MCF 10A (cell line): ENCODE measurements at regions not wholly inside any gene's neighbourhood (a gene's known extent, or its start where the extent isn't known, plus 50 kb on each side); places are given as distances from the start of the nearest gene placed in this dataset.

Experiments used
- BruUV-seq: library from RNA; stranded (reverse); fragments of 400-500 nt; replicated peaks from 2 replicates; lab custom pipeline; 2021; lab: Mats Ljungman, UMichigan
- CTCF ChIA-PET: fragments of 300-600 bp; sonication (Branson Sonifier 250); formaldehyde crosslinking; extraction: SDS; loops from one replicate; lab custom pipeline; 2021; ENCODE audit warnings: antibody characterized with exemption, inconsistent platforms; lab: Yijun Ruan, JAX
- POLR2A ChIA-PET: fragments of 300-600, 350-650 bp; sonication (Branson Sonifier 250); formaldehyde crosslinking; extraction: SDS; loops from one replicate; lab custom pipeline; 2020; ENCODE audit warnings: antibody characterized with exemption, inconsistent platforms; lab: Yijun Ruan, JAX
- DNase-seq: peaks from one replicate; pipeline ENCODE4 v3.0.0-alpha.2; 2018; ENCODE audit not compliant: unreplicated experiment
- H3K27ac Mint-ChIP-seq: one replicate; pipeline ENCODE4 v1.8.0; 2022; ENCODE audit warnings: mild to moderate bottlenecking, low read depth, mixed read lengths; ENCODE audit not compliant: unreplicated experiment
- H3K27me3 Mint-ChIP-seq: one replicate; pipeline ENCODE4 v1.8.0; 2022; ENCODE audit warnings: mixed read lengths; ENCODE audit not compliant: insufficient read depth, unreplicated experiment
- H3K36me3 Mint-ChIP-seq: one replicate; pipeline ENCODE4 v1.8.0; 2022; ENCODE audit warnings: mild to moderate bottlenecking, moderate library complexity, mixed read lengths; ENCODE audit not compliant: insufficient read depth, unreplicated experiment
- H3K4me1 Mint-ChIP-seq: one replicate; pipeline ENCODE4 v1.8.0; 2022; ENCODE audit warnings: mixed read lengths; ENCODE audit not compliant: insufficient read depth, unreplicated experiment
- H3K4me3 Mint-ChIP-seq: one replicate; pipeline ENCODE4 v1.8.0; 2022; ENCODE audit warnings: mild to moderate bottlenecking, moderate library complexity, mixed read lengths; ENCODE audit not compliant: unreplicated experiment
- H3K9me3 Mint-ChIP-seq: one replicate; pipeline ENCODE4 v1.8.0; 2022; ENCODE audit warnings: mixed read lengths; ENCODE audit not compliant: unreplicated experiment
- CTCF ChIP-seq: fragments of 200-600 bp; IDR thresholded peaks from one replicate; pipeline ENCODE4 v1.8.0; 2022; ENCODE audit warnings: antibody characterized with exemption, mild to moderate bottlenecking; ENCODE audit not compliant: unreplicated experiment
- intact Hi-C: fragments of 100-400 bp; cut with micrococcal nuclease; formaldehyde crosslinking; loops from 2 replicates; pipeline ENCODE4 v1.14.1; 2022

- Mint-ChIP-seq H3K36me3 (no peaks in the 10 kb centered on the region), H3K4me3 (peak overlapping the region; percentile 14), H3K27ac (peak overlapping the region; percentile 90), H3K9me3 (peaks cover 8% of the 10 kb centered on the region), H3K27me3 (no peaks in the 10 kb centered on the region), H3K4me1 (peaks cover 19% of the 10 kb centered on the region)
- intact Hi-C loops, result loop anchor here (2.0 to 5.0 kb wide), 2 partner anchors 33 to 46 kb away; no protein-coding TSS in a partner anchor
- peak; percentile 42 for DNase-seq
- POLR2A ChIA-PET, result interaction anchor here (0.7 to 4.6 kb wide), 30 partner anchors 12 to 194 kb away, joined by 3 to 177 read pairs (median 6); partner anchors contain the start of genes CFAP61, CRNKL1 and NAA20
- no peak for TF ChIP-seq CTCF
- no TSS peak for BruUV-seq
- CTCF ChIA-PET, result interaction anchor here (1.1 to 4.1 kb wide), 9 partner anchors 11 to 239 kb away, joined by 3 to 26 read pairs (median 6); no protein-coding TSS in a partner anchor
These were observed 88.2 kb upstream of the NAA20 start for GRCh38 chr20:19929012-19929360.

- no peaks in the 10 kb centered on the region for H3K36me3 Mint-ChIP-seq
- no peak overlapping the region for H3K4me3 Mint-ChIP-seq
- no peak for DNase-seq
- POLR2A ChIA-PET, result interaction anchor here (0.5 to 4.6 kb wide), 19 partner anchors 14 to 237 kb away, joined by 3 to 177 read pairs (median 11); partner anchors contain the start of gene NAA20
- TF ChIP-seq CTCF, result no peak
- no peaks in the 10 kb centered on the region for H3K27me3 Mint-ChIP-seq
- no peak overlapping the region for H3K27ac Mint-ChIP-seq
- BruUV-seq, result no TSS peak
- intact Hi-C loops, result loop anchor here (2.0 to 5.0 kb wide), 2 partner anchors 33 to 45 kb away; no protein-coding TSS in a partner anchor
- CTCF ChIA-PET, result interaction anchor here (1.1 to 4.1 kb wide), 6 partner anchors 12 to 240 kb away, joined by 3 to 26 read pairs (median 8); no protein-coding TSS in a partner anchor
- peaks cover 25% of the 10 kb centered on the region for H3K4me1 Mint-ChIP-seq
- H3K9me3 Mint-ChIP-seq, result peaks cover 8% of the 10 kb centered on the region
These were observed 87.5 kb upstream of the NAA20 start for GRCh38 chr20:19929481-19930145.

GRCh38 chr20:19930426-19930825, 86.7 kb upstream of the NAA20 start:
- peaks cover 8% of the 10 kb centered on the region for H3K9me3 Mint-ChIP-seq
- peaks cover 33% of the 10 kb centered on the region for H3K4me1 Mint-ChIP-seq
- TF ChIP-seq CTCF, result no peak
- ChIA-PET POLR2A (interaction anchor here (4.6 kb wide), 1 partner anchor 45 kb away, joined by 177 read pairs; no protein-coding TSS in a partner anchor), CTCF (no interaction called here)
- no peaks in the 10 kb centered on the region for H3K27me3 Mint-ChIP-seq
- H3K27ac Mint-ChIP-seq, result no peak overlapping the region
- intact Hi-C loops, result no loop called here
- no peak overlapping the region for H3K4me3 Mint-ChIP-seq
- DNase-seq, result no peak
- H3K36me3 Mint-ChIP-seq, result no peaks in the 10 kb centered on the region
- no TSS peak for BruUV-seq

GRCh38 chr20:19932170-19932667, 84.9 kb upstream of the NAA20 start:
- Mint-ChIP-seq H3K4me3 (no peak overlapping the region), H3K27ac (no peak overlapping the region), H3K36me3 (no peaks in the 10 kb centered on the region), H3K27me3 (no peaks in the 10 kb centered on the region), H3K4me1 (peaks cover 35% of the 10 kb centered on the region), H3K9me3 (peaks cover 8% of the 10 kb centered on the region)
- no peak for TF ChIP-seq CTCF
- CTCF ChIA-PET, result interaction anchor here (0.7 to 1.9 kb wide), 7 partner anchors 11 to 244 kb away, joined by 3 to 8 read pairs (median 4); no protein-coding TSS in a partner anchor
- no TSS peak for BruUV-seq
- intact Hi-C loops, result no loop called here
- POLR2A ChIA-PET, result interaction anchor here (0.5 to 1.2 kb wide), 6 partner anchors 17 to 1774 kb away, joined by 3 to 5 read pairs (median 3); partner anchors contain the start of gene RIN2
- no peak for DNase-seq
